ENCODE measurements at regions not wholly inside any gene's neighbourhood (a gene's known extent, or its start where the extent isn't known, plus 50 kb on each side); places are given as distances from the start of the nearest gene placed in this dataset.

DNA sequence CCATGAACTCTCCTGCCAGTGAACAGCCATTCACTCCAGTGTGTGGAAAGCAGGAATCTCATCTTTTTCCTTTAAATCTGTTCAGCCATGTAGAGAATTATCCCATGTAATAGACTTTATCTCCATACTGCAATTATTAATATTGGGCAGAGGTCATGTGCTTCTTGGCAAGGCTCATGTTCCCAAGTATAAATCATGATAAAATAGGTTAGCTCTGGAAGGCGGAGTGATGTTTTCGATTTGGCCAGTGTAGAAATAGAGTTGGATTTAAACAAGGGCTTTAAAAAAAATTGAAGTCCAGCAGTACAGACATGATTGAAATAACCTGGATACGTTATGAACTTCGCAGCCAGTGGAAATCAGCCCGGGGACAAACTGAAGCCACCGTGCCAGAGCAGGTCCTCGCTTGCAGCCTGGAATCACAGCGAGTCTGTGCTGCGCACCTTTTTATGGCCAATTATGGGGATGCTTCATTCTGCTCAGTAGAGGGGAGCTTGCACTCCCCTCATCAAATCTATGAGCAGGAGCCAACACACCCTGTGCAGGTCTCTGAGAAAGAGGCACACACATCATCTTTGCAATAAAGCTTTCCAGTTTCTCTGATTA, 654.0 kb upstream of the MKI67 start:
- intact Hi-C loops (cut with micrococcal nuclease) = no loop called here
- Histone ChIP-seq H3K9ac (ENCODE audit: low read length) (no peak overlapping the region), H3K79me2 (ENCODE audit: insufficient read depth, low read length) (no peaks in the 10 kb centered on the region), H3K9me3 (ENCODE audit: control insufficient read depth in 1 of 2, insufficient read depth in 1 of 2, low read depth in 1 of 2, low read length in 2 of 2) (no peaks in the 10 kb centered on the region), H2AFZ (ENCODE audit: low read depth, low read length, poor library complexity, severe bottlenecking) (no peak overlapping the region), H3K36me3 (ENCODE audit: control insufficient read depth in 1 of 2, insufficient read depth in 2 of 2, low read length in 2 of 2) (no peaks in the 10 kb centered on the region), H3K27ac (ENCODE audit: low read depth, low read length) (no peak overlapping the region), H3K4me2 (ENCODE audit: low read length) (no peak overlapping the region), H3K4me3 (replicated peaks in 1 of 2; ENCODE audit: low read depth in 1 of 2, low read length in 2 of 2) (no peak overlapping the region), H3K27me3 (ENCODE audit: insufficient read depth, low read length) (peaks cover 18% of the 10 kb centered on the region; the same call in 1 of the 2 replicates), H4K20me1 (ENCODE audit: insufficient read depth) (no peaks in the 10 kb centered on the region), H3K4me1 (ENCODE audit: control insufficient read depth in 1 of 2, insufficient read depth in 2 of 2, low read length in 2 of 2) (no peaks in the 10 kb centered on the region), H3K9me2 (ENCODE audit: insufficient read depth) (no peaks in the 10 kb centered on the region)
- ChIA-PET POLR2A (no interaction called here), RAD21 (ENCODE audit: low non-redundant PET in 1 of 2, low total read pairs in 2 of 2, uncharacterized antibody in 2 of 2, unreplicated experiment in 2 of 2) (no interaction called here), CTCF (no interaction called here)
- TF ChIP-seq SRF (IDR thresholded peaks at IDR 0.05; ENCODE audit: low read depth) = no peak
- TF ChIP-seq, protein P1, sequence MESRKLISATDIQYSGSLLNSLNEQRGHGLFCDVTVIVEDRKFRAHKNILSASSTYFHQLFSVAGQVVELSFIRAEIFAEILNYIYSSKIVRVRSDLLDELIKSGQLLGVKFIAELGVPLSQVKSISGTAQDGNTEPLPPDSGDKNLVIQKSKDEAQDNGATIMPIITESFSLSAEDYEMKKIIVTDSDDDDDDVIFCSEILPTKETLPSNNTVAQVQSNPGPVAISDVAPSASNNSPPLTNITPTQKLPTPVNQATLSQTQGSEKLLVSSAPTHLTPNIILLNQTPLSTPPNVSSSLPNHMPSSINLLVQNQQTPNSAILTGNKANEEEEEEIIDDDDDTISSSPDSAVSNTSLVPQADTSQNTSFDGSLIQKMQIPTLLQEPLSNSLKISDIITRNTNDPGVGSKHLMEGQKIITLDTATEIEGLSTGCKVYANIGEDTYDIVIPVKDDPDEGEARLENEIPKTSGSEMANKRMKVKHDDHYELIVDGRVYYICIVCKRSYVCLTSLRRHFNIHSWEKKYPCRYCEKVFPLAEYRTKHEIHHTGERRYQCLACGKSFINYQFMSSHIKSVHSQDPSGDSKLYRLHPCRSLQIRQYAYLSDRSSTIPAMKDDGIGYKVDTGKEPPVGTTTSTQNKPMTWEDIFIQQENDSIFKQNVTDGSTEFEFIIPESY (IDR thresholded peaks at IDR 0.05; ENCODE audit: extremely low read depth, insufficient replicate concordance, low read length) = no peak
- no peak for TF ChIP-seq ELF1 (IDR thresholded peaks at IDR 0.05; ENCODE audit: borderline replicate concordance, low read depth)
- no peak for TF ChIP-seq CEBPB (IDR thresholded peaks at IDR 0.05; ENCODE audit: low read depth)
- no peak for TF ChIP-seq EZH2phosphoT487 (IDR thresholded peaks at IDR 0.05; ENCODE audit: borderline replicate concordance)
- no peak for TF ChIP-seq TCF7L2 (IDR thresholded peaks at IDR 0.05; ENCODE audit: borderline replicate concordance, extremely low read depth, insufficient read depth, insufficient read length)
- TF ChIP-seq EZH2 (IDR thresholded peaks at IDR 0.05) = no peak
- TF ChIP-seq ZNF274 (IDR thresholded peaks at IDR 0.05; ENCODE audit: low read depth, low read length) = no peak
- TF ChIP-seq YY1 (IDR thresholded peaks at IDR 0.05; ENCODE audit: extremely low read depth, insufficient replicate concordance, low read depth, low read length) = no peak
- no peak for TF ChIP-seq RAD21 (IDR thresholded peaks at IDR 0.05; ENCODE audit: low read depth)
- TF ChIP-seq, protein P2, sequence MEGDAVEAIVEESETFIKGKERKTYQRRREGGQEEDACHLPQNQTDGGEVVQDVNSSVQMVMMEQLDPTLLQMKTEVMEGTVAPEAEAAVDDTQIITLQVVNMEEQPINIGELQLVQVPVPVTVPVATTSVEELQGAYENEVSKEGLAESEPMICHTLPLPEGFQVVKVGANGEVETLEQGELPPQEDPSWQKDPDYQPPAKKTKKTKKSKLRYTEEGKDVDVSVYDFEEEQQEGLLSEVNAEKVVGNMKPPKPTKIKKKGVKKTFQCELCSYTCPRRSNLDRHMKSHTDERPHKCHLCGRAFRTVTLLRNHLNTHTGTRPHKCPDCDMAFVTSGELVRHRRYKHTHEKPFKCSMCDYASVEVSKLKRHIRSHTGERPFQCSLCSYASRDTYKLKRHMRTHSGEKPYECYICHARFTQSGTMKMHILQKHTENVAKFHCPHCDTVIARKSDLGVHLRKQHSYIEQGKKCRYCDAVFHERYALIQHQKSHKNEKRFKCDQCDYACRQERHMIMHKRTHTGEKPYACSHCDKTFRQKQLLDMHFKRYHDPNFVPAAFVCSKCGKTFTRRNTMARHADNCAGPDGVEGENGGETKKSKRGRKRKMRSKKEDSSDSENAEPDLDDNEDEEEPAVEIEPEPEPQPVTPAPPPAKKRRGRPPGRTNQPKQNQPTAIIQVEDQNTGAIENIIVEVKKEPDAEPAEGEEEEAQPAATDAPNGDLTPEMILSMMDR (IDR thresholded peaks at IDR 0.05 in 2 of 3, conservative IDR thresholded peaks at IDR 0.05 in 1 of 3; ENCODE audit: borderline replicate concordance in 1 of 3, insufficient read depth in 1 of 3, low read depth in 2 of 3, low read length in 2 of 3) = no peak
- TF ChIP-seq FOSL1 (IDR thresholded peaks at IDR 0.05; ENCODE audit: low read depth) = no peak
- TF ChIP-seq, protein P3, sequence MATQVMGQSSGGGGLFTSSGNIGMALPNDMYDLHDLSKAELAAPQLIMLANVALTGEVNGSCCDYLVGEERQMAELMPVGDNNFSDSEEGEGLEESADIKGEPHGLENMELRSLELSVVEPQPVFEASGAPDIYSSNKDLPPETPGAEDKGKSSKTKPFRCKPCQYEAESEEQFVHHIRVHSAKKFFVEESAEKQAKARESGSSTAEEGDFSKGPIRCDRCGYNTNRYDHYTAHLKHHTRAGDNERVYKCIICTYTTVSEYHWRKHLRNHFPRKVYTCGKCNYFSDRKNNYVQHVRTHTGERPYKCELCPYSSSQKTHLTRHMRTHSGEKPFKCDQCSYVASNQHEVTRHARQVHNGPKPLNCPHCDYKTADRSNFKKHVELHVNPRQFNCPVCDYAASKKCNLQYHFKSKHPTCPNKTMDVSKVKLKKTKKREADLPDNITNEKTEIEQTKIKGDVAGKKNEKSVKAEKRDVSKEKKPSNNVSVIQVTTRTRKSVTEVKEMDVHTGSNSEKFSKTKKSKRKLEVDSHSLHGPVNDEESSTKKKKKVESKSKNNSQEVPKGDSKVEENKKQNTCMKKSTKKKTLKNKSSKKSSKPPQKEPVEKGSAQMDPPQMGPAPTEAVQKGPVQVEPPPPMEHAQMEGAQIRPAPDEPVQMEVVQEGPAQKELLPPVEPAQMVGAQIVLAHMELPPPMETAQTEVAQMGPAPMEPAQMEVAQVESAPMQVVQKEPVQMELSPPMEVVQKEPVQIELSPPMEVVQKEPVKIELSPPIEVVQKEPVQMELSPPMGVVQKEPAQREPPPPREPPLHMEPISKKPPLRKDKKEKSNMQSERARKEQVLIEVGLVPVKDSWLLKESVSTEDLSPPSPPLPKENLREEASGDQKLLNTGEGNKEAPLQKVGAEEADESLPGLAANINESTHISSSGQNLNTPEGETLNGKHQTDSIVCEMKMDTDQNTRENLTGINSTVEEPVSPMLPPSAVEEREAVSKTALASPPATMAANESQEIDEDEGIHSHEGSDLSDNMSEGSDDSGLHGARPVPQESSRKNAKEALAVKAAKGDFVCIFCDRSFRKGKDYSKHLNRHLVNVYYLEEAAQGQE (IDR thresholded peaks at IDR 0.05; ENCODE audit: low read depth) = no peak
- no peak for ATAC-seq
- no TSS peak for BruUV-seq (replicated peaks)
- DNase-seq (ENCODE audit: low read depth, low spot score) = no peak
